SK-N-SH treated with all-trans-retinoic acid at 6 μM for 48 hours (cell line): ENCODE measurements at regions not wholly inside any gene's neighbourhood (a gene's known extent, or its start where the extent isn't known, plus 50 kb on each side); places are given as distances from the start of the nearest gene placed in this dataset.

Source experiments
- ATAC-seq: fragments of 200-7000 bp; cut with Tn5 transposase; 3 replicates; pipeline ENCODE4 v1.9.1; 2020; ENCODE audit warnings: mild to moderate bottlenecking, moderate library complexity
- ARNTL ChIP-seq: fragments of 450-650 bp; formaldehyde crosslinking; IDR thresholded peaks from 2 replicates; pipeline ENCODE4 v1.5.0; 2020; ENCODE audit warnings: low read depth, mild to moderate bottlenecking, moderate library complexity, borderline replicate concordance
- BACH2 ChIP-seq: fragments of 250-450 bp; sonication (Bioruptor Pico); IDR thresholded peaks from 2 replicates; pipeline ENCODE4 v1.9.0; 2021; ENCODE audit warnings: mild to moderate bottlenecking, borderline replicate concordance
- CREB5 ChIP-seq: fragments of 250-450 bp; sonication (Bioruptor Pico); IDR thresholded peaks from 2 replicates; pipeline ENCODE4 v1.5.1; 2020; ENCODE audit warnings: low read depth, mild to moderate bottlenecking, moderate library complexity
- GLIS3 ChIP-seq: fragments of 250-450 bp; sonication (Bioruptor Pico); IDR thresholded peaks from 2 replicates; pipeline ENCODE4 v1.5.0; 2020; ENCODE audit warnings: mild to moderate bottlenecking, moderate library complexity
- ISL1 ChIP-seq: fragments of 250-450 bp; sonication (Bioruptor Pico); IDR thresholded peaks from 2 replicates; pipeline ENCODE4 v2.1.2; 2022; ENCODE audit warnings: mild to moderate bottlenecking, moderate library complexity
- OSR1 ChIP-seq: fragments of 250-450 bp; sonication (Bioruptor Pico); IDR thresholded peaks from 2 replicates; pipeline ENCODE4 v1.8.0; 2022; ENCODE audit warnings: moderate library complexity, mild to moderate bottlenecking, inconsistent platforms
- PPARA ChIP-seq: fragments of 250-450 bp; sonication (Bioruptor Pico); IDR thresholded peaks from 2 replicates; pipeline ENCODE4 v1.5.0; 2020; ENCODE audit warnings: mild to moderate bottlenecking, borderline replicate concordance
- RARB ChIP-seq: fragments of 250-450 bp; sonication (Bioruptor Pico); IDR thresholded peaks from 2 replicates; pipeline ENCODE4 v1.8.0; 2021; ENCODE audit warnings: mild to moderate bottlenecking, moderate library complexity
- SNAI2 ChIP-seq: fragments of 250-450 bp; sonication (Bioruptor Pico); IDR thresholded peaks from 2 replicates; pipeline ENCODE4 v1.5.0; 2020; ENCODE audit warnings: mild to moderate bottlenecking, moderate library complexity
- TCF4 ChIP-seq: fragments of 250-450 bp; sonication (Bioruptor Pico); IDR thresholded peaks from 2 replicates; pipeline ENCODE4 v1.8.0; 2021; ENCODE audit warnings: mild to moderate bottlenecking, moderate library complexity, borderline replicate concordance
- TOX ChIP-seq: fragments of 250-450 bp; sonication (Bioruptor Pico); IDR thresholded peaks from 2 replicates; pipeline ENCODE4 v1.8.0; 2021; ENCODE audit warnings: mild to moderate bottlenecking, moderate library complexity, borderline replicate concordance
- ZC3H10 ChIP-seq: fragments of 250-450 bp; sonication (Bioruptor Pico); IDR thresholded peaks from 2 replicates; pipeline ENCODE4 v1.5.1; 2021; ENCODE audit warnings: mild to moderate bottlenecking, moderate library complexity
- ZFP3 ChIP-seq: fragments of 250-450 bp; sonication (Bioruptor Pico); IDR thresholded peaks from 2 replicates; pipeline ENCODE4 v1.5.0; 2020; ENCODE audit warnings: mild to moderate bottlenecking, moderate library complexity
- ZFP30 ChIP-seq: fragments of 450-650 bp; formaldehyde crosslinking; IDR thresholded peaks from 2 replicates; pipeline ENCODE4 v1.5.0; 2022; ENCODE audit warnings: mild to moderate bottlenecking, moderate library complexity
- ZNF565 ChIP-seq: fragments of 450-650 bp; formaldehyde crosslinking; conservative IDR thresholded peaks from 2 replicates; pipeline ENCODE4 v1.5.0; 2020; ENCODE audit warnings: low read depth, mild to moderate bottlenecking, moderate library complexity
- ZNF70 ChIP-seq: fragments of 450-650 bp; formaldehyde crosslinking; IDR thresholded peaks from 2 replicates; pipeline ENCODE4 v1.5.0; 2020; ENCODE audit warnings: mild to moderate bottlenecking, moderate library complexity
- ZNF8 ChIP-seq: fragments of 450-650 bp; formaldehyde crosslinking; IDR thresholded peaks from 2 replicates; pipeline ENCODE4 v1.5.0; 2020; ENCODE audit warnings: mild to moderate bottlenecking, moderate library complexity
- TF ChIP-seq, protein P1 (sequence below): fragments of 250-450 bp; sonication (Bioruptor Pico); IDR thresholded peaks from 2 replicates; pipeline ENCODE4 v1.8.0; 2020; ENCODE audit warnings: mild to moderate bottlenecking, moderate library complexity, borderline replicate concordance
- TF ChIP-seq, protein P2 (sequence below): fragments of 250-450 bp; sonication (Bioruptor Pico); IDR thresholded peaks from 2 replicates; pipeline ENCODE4 v1.5.0; 2020; ENCODE audit warnings: mild to moderate bottlenecking, moderate library complexity
- TF ChIP-seq, protein P3 (sequence below): fragments of 250-450 bp; sonication (Bioruptor Pico); IDR thresholded peaks from 2 replicates; pipeline ENCODE4 v1.5.1; 2021; ENCODE audit warnings: mild to moderate bottlenecking, moderate library complexity
- TF ChIP-seq, protein P4 (sequence below): fragments of 250-450 bp; sonication (Bioruptor Pico); IDR thresholded peaks from 2 replicates; pipeline ENCODE4 v1.8.0; 2021; ENCODE audit warnings: low read depth, mild to moderate bottlenecking, moderate library complexity, borderline replicate concordance

DNA sequence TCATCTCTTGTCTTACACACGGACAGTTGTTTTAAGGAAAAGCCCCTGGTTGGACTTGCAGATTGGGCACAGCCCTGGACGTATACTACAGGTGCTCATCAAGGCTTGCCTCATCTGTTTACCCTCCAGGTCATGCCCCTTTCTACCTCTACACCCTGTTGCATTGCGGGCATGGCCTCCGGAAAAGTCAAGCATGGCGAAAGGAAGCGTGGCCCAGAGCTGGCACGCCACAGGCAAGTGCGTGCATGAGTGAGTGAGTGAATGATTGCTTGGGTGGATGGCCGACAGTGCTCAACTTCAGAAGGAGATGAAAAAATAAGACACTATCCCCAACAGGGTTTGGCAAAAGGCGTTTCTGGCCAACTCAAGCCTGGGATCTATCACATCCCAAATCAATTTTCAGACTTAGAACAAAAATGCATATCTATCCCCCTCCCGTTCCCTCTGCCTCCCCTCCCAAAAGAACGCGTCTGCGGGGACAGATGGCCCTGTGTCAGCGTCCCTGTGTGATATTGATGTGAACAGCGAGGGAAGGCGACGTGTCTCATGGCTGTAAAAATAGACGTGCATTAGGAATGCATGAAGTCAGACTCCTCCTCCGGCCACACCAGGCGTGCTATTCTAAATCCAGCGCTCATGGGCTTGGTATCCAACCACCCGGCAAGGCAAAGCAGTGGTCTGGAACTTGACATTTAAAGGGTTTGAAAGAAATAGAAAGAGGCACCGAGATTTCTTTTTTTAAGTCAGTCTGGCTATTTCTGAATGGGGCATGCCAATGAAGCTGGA is 96.0 kb downstream of the RPLP1 start:
- TF ChIP-seq ISL1 (CRISPR knock-in tag) (no peak), RARB (CRISPR knock-in tag) (no peak), ZFP3 (CRISPR knock-in tag) (no peak), ARNTL (CRISPR knock-in tag) (no peak), CREB5 (CRISPR knock-in tag) (no peak), OSR1 (CRISPR knock-in tag) (no peak), PPARA (CRISPR knock-in tag) (no peak), GLIS3 (CRISPR knock-in tag) (no peak), SNAI2 (no peak), ZC3H10 (CRISPR knock-in tag) (no peak), TOX (CRISPR knock-in tag) (no peak), ZNF565 (CRISPR knock-in tag) (no peak), ZNF8 (no peak), ZNF70 (CRISPR knock-in tag) (no peak)
- TF ChIP-seq, protein P1, sequence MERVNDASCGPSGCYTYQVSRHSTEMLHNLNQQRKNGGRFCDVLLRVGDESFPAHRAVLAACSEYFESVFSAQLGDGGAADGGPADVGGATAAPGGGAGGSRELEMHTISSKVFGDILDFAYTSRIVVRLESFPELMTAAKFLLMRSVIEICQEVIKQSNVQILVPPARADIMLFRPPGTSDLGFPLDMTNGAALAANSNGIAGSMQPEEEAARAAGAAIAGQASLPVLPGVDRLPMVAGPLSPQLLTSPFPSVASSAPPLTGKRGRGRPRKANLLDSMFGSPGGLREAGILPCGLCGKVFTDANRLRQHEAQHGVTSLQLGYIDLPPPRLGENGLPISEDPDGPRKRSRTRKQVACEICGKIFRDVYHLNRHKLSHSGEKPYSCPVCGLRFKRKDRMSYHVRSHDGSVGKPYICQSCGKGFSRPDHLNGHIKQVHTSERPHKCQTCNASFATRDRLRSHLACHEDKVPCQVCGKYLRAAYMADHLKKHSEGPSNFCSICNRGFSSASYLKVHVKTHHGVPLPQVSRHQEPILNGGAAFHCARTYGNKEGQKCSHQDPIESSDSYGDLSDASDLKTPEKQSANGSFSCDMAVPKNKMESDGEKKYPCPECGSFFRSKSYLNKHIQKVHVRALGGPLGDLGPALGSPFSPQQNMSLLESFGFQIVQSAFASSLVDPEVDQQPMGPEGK = no peak
- TF ChIP-seq, protein P2, sequence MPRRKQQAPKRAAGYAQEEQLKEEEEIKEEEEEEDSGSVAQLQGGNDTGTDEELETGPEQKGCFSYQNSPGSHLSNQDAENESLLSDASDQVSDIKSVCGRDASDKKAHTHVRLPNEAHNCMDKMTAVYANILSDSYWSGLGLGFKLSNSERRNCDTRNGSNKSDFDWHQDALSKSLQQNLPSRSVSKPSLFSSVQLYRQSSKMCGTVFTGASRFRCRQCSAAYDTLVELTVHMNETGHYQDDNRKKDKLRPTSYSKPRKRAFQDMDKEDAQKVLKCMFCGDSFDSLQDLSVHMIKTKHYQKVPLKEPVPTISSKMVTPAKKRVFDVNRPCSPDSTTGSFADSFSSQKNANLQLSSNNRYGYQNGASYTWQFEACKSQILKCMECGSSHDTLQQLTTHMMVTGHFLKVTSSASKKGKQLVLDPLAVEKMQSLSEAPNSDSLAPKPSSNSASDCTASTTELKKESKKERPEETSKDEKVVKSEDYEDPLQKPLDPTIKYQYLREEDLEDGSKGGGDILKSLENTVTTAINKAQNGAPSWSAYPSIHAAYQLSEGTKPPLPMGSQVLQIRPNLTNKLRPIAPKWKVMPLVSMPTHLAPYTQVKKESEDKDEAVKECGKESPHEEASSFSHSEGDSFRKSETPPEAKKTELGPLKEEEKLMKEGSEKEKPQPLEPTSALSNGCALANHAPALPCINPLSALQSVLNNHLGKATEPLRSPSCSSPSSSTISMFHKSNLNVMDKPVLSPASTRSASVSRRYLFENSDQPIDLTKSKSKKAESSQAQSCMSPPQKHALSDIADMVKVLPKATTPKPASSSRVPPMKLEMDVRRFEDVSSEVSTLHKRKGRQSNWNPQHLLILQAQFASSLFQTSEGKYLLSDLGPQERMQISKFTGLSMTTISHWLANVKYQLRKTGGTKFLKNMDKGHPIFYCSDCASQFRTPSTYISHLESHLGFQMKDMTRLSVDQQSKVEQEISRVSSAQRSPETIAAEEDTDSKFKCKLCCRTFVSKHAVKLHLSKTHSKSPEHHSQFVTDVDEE (CRISPR knock-in tag) = no peak
- TF ChIP-seq, protein P3, sequence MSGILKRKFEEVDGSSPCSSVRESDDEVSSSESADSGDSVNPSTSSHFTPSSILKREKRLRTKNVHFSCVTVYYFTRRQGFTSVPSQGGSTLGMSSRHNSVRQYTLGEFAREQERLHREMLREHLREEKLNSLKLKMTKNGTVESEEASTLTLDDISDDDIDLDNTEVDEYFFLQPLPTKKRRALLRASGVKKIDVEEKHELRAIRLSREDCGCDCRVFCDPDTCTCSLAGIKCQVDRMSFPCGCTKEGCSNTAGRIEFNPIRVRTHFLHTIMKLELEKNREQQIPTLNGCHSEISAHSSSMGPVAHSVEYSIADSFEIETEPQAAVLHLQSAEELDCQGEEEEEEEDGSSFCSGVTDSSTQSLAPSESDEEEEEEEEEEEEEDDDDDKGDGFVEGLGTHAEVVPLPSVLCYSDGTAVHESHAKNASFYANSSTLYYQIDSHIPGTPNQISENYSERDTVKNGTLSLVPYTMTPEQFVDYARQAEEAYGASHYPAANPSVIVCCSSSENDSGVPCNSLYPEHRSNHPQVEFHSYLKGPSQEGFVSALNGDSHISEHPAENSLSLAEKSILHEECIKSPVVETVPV (CRISPR knock-in tag) = no peak
- TF ChIP-seq, protein P4, sequence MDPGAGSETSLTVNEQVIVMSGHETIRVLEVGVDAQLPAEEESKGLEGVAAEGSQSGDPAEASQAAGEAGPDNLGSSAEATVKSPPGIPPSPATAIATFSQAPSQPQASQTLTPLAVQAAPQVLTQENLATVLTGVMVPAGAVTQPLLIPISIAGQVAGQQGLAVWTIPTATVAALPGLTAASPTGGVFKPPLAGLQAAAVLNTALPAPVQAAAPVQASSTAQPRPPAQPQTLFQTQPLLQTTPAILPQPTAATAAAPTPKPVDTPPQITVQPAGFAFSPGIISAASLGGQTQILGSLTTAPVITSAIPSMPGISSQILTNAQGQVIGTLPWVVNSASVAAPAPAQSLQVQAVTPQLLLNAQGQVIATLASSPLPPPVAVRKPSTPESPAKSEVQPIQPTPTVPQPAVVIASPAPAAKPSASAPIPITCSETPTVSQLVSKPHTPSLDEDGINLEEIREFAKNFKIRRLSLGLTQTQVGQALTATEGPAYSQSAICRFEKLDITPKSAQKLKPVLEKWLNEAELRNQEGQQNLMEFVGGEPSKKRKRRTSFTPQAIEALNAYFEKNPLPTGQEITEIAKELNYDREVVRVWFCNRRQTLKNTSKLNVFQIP (CRISPR knock-in tag) = no peak
- ATAC-seq = no peak

GRCh38 chr15:69551391-69552056 is 98.9 kb downstream of the RPLP1 start:
- no peak for ATAC-seq
- TF ChIP-seq CREB5 (CRISPR knock-in tag) = no peak
- TF ChIP-seq, protein P1 = no peak
- no peak for TF ChIP-seq TCF4
- TF ChIP-seq ZFP30 = no peak
- no peak for TF ChIP-seq ZC3H10 (CRISPR knock-in tag)
- TF ChIP-seq, protein P4 (CRISPR knock-in tag) = no peak
- no peak for TF ChIP-seq BACH2 (CRISPR knock-in tag)
